K562 (cell line): ENCODE measurements at regions not wholly inside any gene's neighbourhood (a gene's known extent, or its start where the extent isn't known, plus 50 kb on each side); places are given as distances from the start of the nearest gene placed in this dataset.
A peak's percentile ranks its signal among the peaks of the same experiment; 100 is the strongest.
"Not testable (repeated sequence)": the region's sequence is repeated elsewhere in the genome, so short reads cannot be mapped to it uniquely, and the experiment has no call there.

ENCODE experiments used
- ATAC-seq: fragments of 200-7000 bp; cut with Tn5 transposase; 3 replicates; pipeline ENCODE4 v1.9.1; 2020; ENCODE audit warnings: moderate library complexity
- BruUV-seq: library from RNA; stranded (reverse); fragments of 400-500 nt; replicated peaks from 2 replicates; lab custom pipeline; 2021; lab: Mats Ljungman, UMichigan
- CTCF ChIA-PET: fragments of 300-600 bp; formaldehyde crosslinking; extraction: SDS; loops from one replicate; lab custom pipeline; 2021; ENCODE audit warnings: low intra/inter-chr PET ratio; lab: Yijun Ruan, JAX
- POLR2A ChIA-PET: fragments of 300-600, 350-650 bp; sonication (Branson Sonifier 250); formaldehyde crosslinking; extraction: SDS; loops from one replicate; lab custom pipeline; 2021; ENCODE audit warnings: antibody characterized with exemption, inconsistent platforms; lab: Yijun Ruan, JAX
- DNase-seq, 4 experiments: peaks; one replicate each; pipeline versions ENCODE4 v3.0.0 to v3.0.0-alpha.2; 2011 to 2018; ENCODE audit warnings: low spot score in 3 of 4, mixed read lengths in 3 of 4; ENCODE audit errors: extremely low read depth in 1 of 4
- FAIRE-seq: peaks from 2 replicates; lab custom pipeline; 2011; peaks lifted over from hg19 to GRCh38; lab: Jason Lieb, UNC
- H2AFZ ChIP-seq: 2 replicates; pipeline ENCODE4 v1.6.0; 2011; ENCODE audit warnings: low read depth, low read length, control low read depth, inconsistent platforms
- H3K27ac ChIP-seq: fragments of 200-600 bp; 3 replicates; pipeline ENCODE4 v1.8.0; 2011; ENCODE audit warnings: low read depth, mild to moderate bottlenecking, control low read depth, inconsistent platforms, low read length, moderate library complexity, mixed read lengths; ENCODE audit errors: extremely low read depth
- H3K27me3 ChIP-seq, 2 experiments: fragments of 300-600 bp in 1 of 2; 2 replicates in 1 of 2; 3 replicates in 1 of 2; pipeline versions ENCODE4 v1.6.0 to v1.8.0; 2011; ENCODE audit warnings: inconsistent platforms in 2 of 2, low read length in 2 of 2, mild to moderate bottlenecking in 1 of 2, mixed read lengths in 1 of 2, moderate library complexity in 1 of 2; ENCODE audit not compliant: control insufficient read depth in 2 of 2, insufficient read depth in 2 of 2
- H3K36me3 ChIP-seq: fragments of 300-600 bp; 3 replicates; pipeline ENCODE4 v1.8.0; 2011; ENCODE audit warnings: mild to moderate bottlenecking, low read length, inconsistent platforms; ENCODE audit not compliant: control insufficient read depth, insufficient read depth
- H3K4me1 ChIP-seq, 2 experiments: fragments of 200-600 bp in 1 of 2; replicated peaks in 1 of 2; 2 replicates in 1 of 2; 3 replicates in 1 of 2; pipeline versions ENCODE4 v1.5.1 to v1.8.0; 2011; ENCODE audit warnings: inconsistent platforms in 2 of 2, low read length in 2 of 2, mild to moderate bottlenecking in 1 of 2, mixed read lengths in 1 of 2, moderate library complexity in 1 of 2; ENCODE audit not compliant: control insufficient read depth in 2 of 2, insufficient read depth in 2 of 2
- H3K4me2 ChIP-seq: 2 replicates; pipeline ENCODE4 v1.6.1; 2011; ENCODE audit warnings: low read length, control low read depth, inconsistent platforms, mixed read lengths; ENCODE audit not compliant: insufficient read depth
- H3K4me3 ChIP-seq: fragments of 200-600 bp; sonication (generic), shearing (Covaris generic); 2 replicates; pipeline ENCODE4 v1.5.1; 2016; ENCODE audit warnings: control low read depth, inconsistent platforms
- H3K79me2 ChIP-seq: fragments of 200-600 bp; 3 replicates; pipeline ENCODE4 v1.8.0; 2011; ENCODE audit warnings: low read length, inconsistent platforms; ENCODE audit not compliant: control insufficient read depth, insufficient read depth
- H3K9ac ChIP-seq, 2 experiments: 2 replicates each; pipeline versions ENCODE4 v1.6.0 to v1.6.1; 2011; ENCODE audit warnings: low read depth in 2 of 2, low read length in 2 of 2, control low read depth in 1 of 2, inconsistent platforms in 1 of 2, mild to moderate bottlenecking in 1 of 2, mixed read lengths in 1 of 2; ENCODE audit not compliant: insufficient read depth in 1 of 2
- H3K9me1 ChIP-seq: one replicate; pipeline ENCODE4 v1.6.0; 2011; ENCODE audit warnings: inconsistent platforms, mild to moderate bottlenecking, low read length, moderate library complexity; ENCODE audit not compliant: control insufficient read depth, insufficient read depth
- H3K9me3 ChIP-seq: replicated peaks from 2 replicates; pipeline ENCODE4 v1.5.1; 2011; ENCODE audit warnings: low read depth, low read length, inconsistent platforms; ENCODE audit not compliant: control insufficient read depth, insufficient read depth
- H4K20me1 ChIP-seq: replicated peaks from 2 replicates; pipeline ENCODE4 v1.6.1; 2011; ENCODE audit warnings: low read length, inconsistent platforms, mixed read lengths; ENCODE audit not compliant: control insufficient read depth, insufficient read depth
- CBFA2T3 ChIP-seq: fragments of 450-650 bp; IDR thresholded peaks from 2 replicates; pipeline ENCODE4 v1.6.1; 2017
- ELF4 ChIP-seq: fragments of 450-650 bp; formaldehyde crosslinking; IDR thresholded peaks from 2 replicates; pipeline ENCODE4 v1.4.0; 2022; ENCODE audit warnings: missing genetic modification characterization
- HNRNPUL1 ChIP-seq: fragments of 200-400 bp; formaldehyde crosslinking; IDR thresholded peaks from 2 replicates; pipeline ENCODE4 v1.6.1; 2017; ENCODE audit warnings: low read length
- LARP7 ChIP-seq: fragments of 450-650 bp; IDR thresholded peaks from 2 replicates; pipeline ENCODE4 v1.6.1; 2016
- NFIC ChIP-seq: fragments of 450-650 bp; IDR thresholded peaks from 2 replicates; pipeline ENCODE4 v1.6.1; 2017; ENCODE audit warnings: mild to moderate bottlenecking, inconsistent platforms
- ZNF277 ChIP-seq: fragments of 250-450 bp; sonication (Bioruptor Pico); IDR thresholded peaks from 2 replicates; pipeline ENCODE4 v1.8.0; 2022; ENCODE audit warnings: inconsistent platforms, mild to moderate bottlenecking, moderate library complexity, borderline replicate concordance
- ZNF512 ChIP-seq: IDR thresholded peaks from 2 replicates; pipeline ENCODE4 v1.6.1; 2016; ENCODE audit warnings: missing genetic modification characterization, missing compliant biosample characterization
- WGBS: fragments of 100-300 bp; shearing (Covaris generic); methylation state at CpG from one replicate; pipeline ENCODE4 v1.1.6; 2016; ENCODE audit warnings: low coverage, mixed read lengths; ENCODE audit not compliant: insufficient coverage; ENCODE audit errors: missing lambda C conversion rate; 5-methylcytosine and 5-hydroxymethylcytosine counted together
- in situ Hi-C: fragments of 300-500 bp; cut with MboI; formaldehyde crosslinking; loops from 4 replicates; pipeline ENCODE4 v1.15.0; 2018; ENCODE audit warnings: inconsistent platforms, mixed read lengths
- intact Hi-C: fragments of 100-400 bp; cut with micrococcal nuclease; formaldehyde crosslinking; loops from 2 replicates; pipeline ENCODE4 v1.14.2; 2022

GRCh38 chr2:132009177-132009873, 152.4 kb downstream of the ANKRD30BL start:
- TF ChIP-seq HNRNPUL1 (no peak), LARP7 (peak; percentile 27; the same call in 1 of the 2 replicates), NFIC (0 out of 2 replicates have a peak, but pooled peaks have one; percentile 14), ZNF512 (tag) (peak; percentile 98), ELF4 (CRISPR knock-in tag) (0 out of 2 replicates have a peak, but pooled peaks have one; percentile 12), ZNF277 (CRISPR knock-in tag) (no peak), CBFA2T3 (0 out of 2 replicates have a peak, but pooled peaks have one; percentile 7)
- DNase-seq (no peak), ATAC-seq (no peak), FAIRE-seq (no peak)
- H3K36me3 ChIP-seq = no peaks in the 10 kb centered on the region
- CTCF ChIA-PET = no interaction called here
- no peaks in the 10 kb centered on the region for H3K79me2 ChIP-seq
- in situ Hi-C loops (no loop called here), intact Hi-C loops (no loop called here)
- 0% methylated on average over 8 of the region's 13 CpGs for WGBS
- peak overlapping the region; percentile 32 for H3K4me3 ChIP-seq
- peaks cover 0 to 8% of the 10 kb centered on the region in 2 experiments; a peak in 2 of 5 replicates for H3K4me1 ChIP-seq
- H3K4me2 ChIP-seq = no peak overlapping the region
- H3K9me1 ChIP-seq = no peaks in the 10 kb centered on the region
- H3K27ac ChIP-seq = no peak overlapping the region
- no peaks in the 10 kb centered on the region for H3K9me3 ChIP-seq
- no peak overlapping the region for H2AFZ ChIP-seq
- H3K9ac ChIP-seq = peak overlapping the region in 1 of 2 experiments; percentile 76; a peak in 2 of 4 replicates
- peaks cover 5 to 6% of the 10 kb centered on the region in 2 experiments; a peak in 4 of 5 replicates for H3K27me3 ChIP-seq
- POLR2A ChIA-PET = no interaction called here
- H4K20me1 ChIP-seq = no peaks in the 10 kb centered on the region
- no TSS peak for BruUV-seq

GRCh38 chr2:131990751-131991150, 171.0 kb downstream of the ANKRD30BL start:
- H3K4me2 ChIP-seq, DNase-seq, H3K27me3 ChIP-seq, H3K9ac ChIP-seq, H3K27ac ChIP-seq, H3K36me3 ChIP-seq, H2AFZ ChIP-seq, in situ Hi-C loops, FAIRE-seq, H3K9me1 ChIP-seq, POLR2A ChIA-PET, H3K4me1 ChIP-seq, CTCF ChIA-PET, H3K9me3 ChIP-seq, BruUV-seq, H3K4me3 ChIP-seq, ATAC-seq, H4K20me1 ChIP-seq, intact Hi-C loops, H3K79me2 ChIP-seq: not testable (repeated sequence)
- WGBS = 0% methylated on average over 1 of the region's 1 CpG
